Lower leg skin (tissue), 3 donors: ENCODE measurements at regions not wholly inside any gene's neighbourhood (a gene's known extent, or its start where the extent isn't known, plus 50 kb on each side); places are given as distances from the start of the nearest gene placed in this dataset.

Experiments used
- CTCF ChIP-seq, 3 donors: fragments of 450-650 bp; IDR thresholded peaks; one replicate each; pipeline ENCODE4 v1.5.1; 2016; ENCODE audit warnings: antibody characterized with exemption in 3 of 3, mild to moderate bottlenecking in 3 of 3, moderate library complexity in 2 of 3
- POLR2A ChIP-seq, 2 donors: fragments of 450-650 bp; IDR thresholded peaks; one replicate each; pipeline ENCODE4 v1.6.1; 2016 to 2017; ENCODE audit warnings: antibody characterized with exemption in 2 of 2, mild to moderate bottlenecking in 1 of 2, moderate library complexity in 1 of 2

DNA sequence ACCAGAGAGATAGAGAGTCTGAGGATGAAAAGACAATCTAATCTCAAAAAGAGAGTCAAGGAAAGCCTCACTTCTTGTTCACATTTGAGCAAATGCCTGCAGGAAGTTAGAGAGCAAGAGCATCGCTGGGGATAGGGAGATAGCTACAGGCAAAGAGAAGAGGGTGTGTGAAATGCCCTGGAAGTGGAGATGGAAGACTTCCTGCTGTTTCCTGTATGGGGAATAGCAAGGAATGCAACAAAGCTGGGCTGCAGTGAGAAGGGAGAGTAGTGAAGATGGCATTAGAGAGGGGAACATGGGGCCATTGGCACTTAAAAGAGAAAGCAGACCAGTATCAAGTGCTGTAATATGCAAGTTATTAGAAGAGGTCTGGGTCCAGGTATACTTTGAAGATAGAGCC, 488.6 kb downstream of the METTL4 start:
- TF ChIP-seq CTCF (IDR thresholded peaks at IDR 0.05), result no peak
- no peak for TF ChIP-seq POLR2A (IDR thresholded peaks at IDR 0.05)
